ENCODE measurements at regions not wholly inside any gene's neighbourhood (a gene's known extent, or its start where the extent isn't known, plus 50 kb on each side); places are given as distances from the start of the nearest gene placed in this dataset.

DNA sequence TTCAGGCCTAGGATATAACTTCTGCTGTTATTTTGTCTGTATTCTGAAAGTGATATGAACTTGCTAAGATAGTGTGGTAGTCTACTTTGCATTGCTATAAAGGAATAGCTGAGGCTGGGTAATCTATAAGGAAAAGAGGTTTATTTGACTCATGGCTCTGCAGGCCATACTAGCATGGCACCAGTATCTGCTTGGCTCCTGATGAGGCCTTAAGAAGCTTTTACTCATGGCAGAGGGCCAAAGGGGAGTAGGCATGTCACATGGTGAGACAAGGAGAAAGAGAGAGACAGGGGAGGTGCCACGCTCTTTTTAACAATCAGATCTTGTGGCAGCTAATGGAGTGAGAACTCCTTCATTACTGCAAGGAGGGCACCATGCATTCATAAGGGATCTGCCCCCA, 247.3 kb downstream of the GPAT3 start:
- ATAC-seq (no peak), DNase-seq (ENCODE audit: low read depth, low spot score) (no peak)
- TF ChIP-seq TCF7L2 (IDR thresholded peaks at IDR 0.05; ENCODE audit: low read depth, low read length) (no peak), POLR2AphosphoS5 (IDR thresholded peaks at IDR 0.05; ENCODE audit: low read depth, low read length) (no peak), SIN3A (IDR thresholded peaks at IDR 0.05; ENCODE audit: borderline replicate concordance, insufficient read depth, low read depth, low read length) (no peak), CTCF (IDR thresholded peaks at IDR 0.05) (no peak)
- TF ChIP-seq, protein P1, sequence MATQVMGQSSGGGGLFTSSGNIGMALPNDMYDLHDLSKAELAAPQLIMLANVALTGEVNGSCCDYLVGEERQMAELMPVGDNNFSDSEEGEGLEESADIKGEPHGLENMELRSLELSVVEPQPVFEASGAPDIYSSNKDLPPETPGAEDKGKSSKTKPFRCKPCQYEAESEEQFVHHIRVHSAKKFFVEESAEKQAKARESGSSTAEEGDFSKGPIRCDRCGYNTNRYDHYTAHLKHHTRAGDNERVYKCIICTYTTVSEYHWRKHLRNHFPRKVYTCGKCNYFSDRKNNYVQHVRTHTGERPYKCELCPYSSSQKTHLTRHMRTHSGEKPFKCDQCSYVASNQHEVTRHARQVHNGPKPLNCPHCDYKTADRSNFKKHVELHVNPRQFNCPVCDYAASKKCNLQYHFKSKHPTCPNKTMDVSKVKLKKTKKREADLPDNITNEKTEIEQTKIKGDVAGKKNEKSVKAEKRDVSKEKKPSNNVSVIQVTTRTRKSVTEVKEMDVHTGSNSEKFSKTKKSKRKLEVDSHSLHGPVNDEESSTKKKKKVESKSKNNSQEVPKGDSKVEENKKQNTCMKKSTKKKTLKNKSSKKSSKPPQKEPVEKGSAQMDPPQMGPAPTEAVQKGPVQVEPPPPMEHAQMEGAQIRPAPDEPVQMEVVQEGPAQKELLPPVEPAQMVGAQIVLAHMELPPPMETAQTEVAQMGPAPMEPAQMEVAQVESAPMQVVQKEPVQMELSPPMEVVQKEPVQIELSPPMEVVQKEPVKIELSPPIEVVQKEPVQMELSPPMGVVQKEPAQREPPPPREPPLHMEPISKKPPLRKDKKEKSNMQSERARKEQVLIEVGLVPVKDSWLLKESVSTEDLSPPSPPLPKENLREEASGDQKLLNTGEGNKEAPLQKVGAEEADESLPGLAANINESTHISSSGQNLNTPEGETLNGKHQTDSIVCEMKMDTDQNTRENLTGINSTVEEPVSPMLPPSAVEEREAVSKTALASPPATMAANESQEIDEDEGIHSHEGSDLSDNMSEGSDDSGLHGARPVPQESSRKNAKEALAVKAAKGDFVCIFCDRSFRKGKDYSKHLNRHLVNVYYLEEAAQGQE (IDR thresholded peaks at IDR 0.05; ENCODE audit: insufficient read depth in 1 of 2, low read depth in 2 of 2, low read length in 1 of 2) = no peak
- no TSS peak for BruUV-seq (replicated peaks)
- ChIA-PET CTCF (no interaction called here), POLR2A (no interaction called here)
- in situ Hi-C loops (cut with HindIII; ENCODE audit: low pct_unique_long_range_greater_than_20kb, low sequenced_read_pairs) = no loop called here
- intact Hi-C loops (cut with micrococcal nuclease; ENCODE audit: unreplicated experiment) = no loop called here
- no peaks in the 10 kb centered on the region for H3K36me3 ChIP-seq (ENCODE audit: control insufficient read depth, insufficient read depth, low read length)
- no peaks in the 10 kb centered on the region for H3K9me3 ChIP-seq (ENCODE audit: control insufficient read depth, insufficient read depth, low read depth, low read length)
- no peaks in the 10 kb centered on the region for H3K27me3 ChIP-seq (ENCODE audit: control insufficient read depth, insufficient read depth, low read length)
- no peak overlapping the region for H3K4me3 ChIP-seq (ENCODE audit: low read depth in 2 of 2, low read length in 2 of 2)
- no peaks in the 10 kb centered on the region for H3K4me1 ChIP-seq (ENCODE audit: control insufficient read depth, insufficient read depth, low read length)
- H3K27ac ChIP-seq (ENCODE audit: low read length) = no peak overlapping the region

GRCh38 chr4:83782591-83782990, 246.7 kb downstream of the GPAT3 start:
- in situ Hi-C loops (cut with HindIII; ENCODE audit: low pct_unique_long_range_greater_than_20kb, low sequenced_read_pairs) = no loop called here

More at GRCh38 chr4:83782591-83782990, 246.7 kb downstream of the GPAT3 start:
- CTCF ChIA-PET = no interaction called here
- POLR2A ChIA-PET = no interaction called here
- Histone ChIP-seq H3K9me3 (ENCODE audit: control insufficient read depth, insufficient read depth, low read depth, low read length) (no peaks in the 10 kb centered on the region), H3K27me3 (ENCODE audit: control insufficient read depth, insufficient read depth, low read length) (no peaks in the 10 kb centered on the region), H3K4me1 (ENCODE audit: control insufficient read depth, insufficient read depth, low read length) (no peaks in the 10 kb centered on the region), H3K36me3 (ENCODE audit: control insufficient read depth, insufficient read depth, low read length) (no peaks in the 10 kb centered on the region), H3K4me3 (ENCODE audit: low read depth in 2 of 2, low read length in 2 of 2) (no peak overlapping the region), H3K27ac (ENCODE audit: low read length) (no peak overlapping the region)
- DNase-seq (ENCODE audit: low read depth, low spot score) = no peak
- no peak for TF ChIP-seq SIN3A (IDR thresholded peaks at IDR 0.05; ENCODE audit: borderline replicate concordance, insufficient read depth, low read depth, low read length)
- TF ChIP-seq, protein P1 (IDR thresholded peaks at IDR 0.05; ENCODE audit: insufficient read depth in 1 of 2, low read depth in 2 of 2, low read length in 1 of 2) = no peak
- TF ChIP-seq CTCF (IDR thresholded peaks at IDR 0.05) = no peak
- no peak for TF ChIP-seq TCF7L2 (IDR thresholded peaks at IDR 0.05; ENCODE audit: low read depth, low read length)
- no peak for TF ChIP-seq POLR2AphosphoS5 (IDR thresholded peaks at IDR 0.05; ENCODE audit: low read depth, low read length)
- ATAC-seq = no peak
- BruUV-seq (replicated peaks) = no TSS peak
- intact Hi-C loops (cut with micrococcal nuclease; ENCODE audit: unreplicated experiment) = no loop called here
